ENCODE measurements at regions not wholly inside any gene's neighbourhood (a gene's known extent, or its start where the extent isn't known, plus 50 kb on each side); places are given as distances from the start of the nearest gene placed in this dataset.

DNA sequence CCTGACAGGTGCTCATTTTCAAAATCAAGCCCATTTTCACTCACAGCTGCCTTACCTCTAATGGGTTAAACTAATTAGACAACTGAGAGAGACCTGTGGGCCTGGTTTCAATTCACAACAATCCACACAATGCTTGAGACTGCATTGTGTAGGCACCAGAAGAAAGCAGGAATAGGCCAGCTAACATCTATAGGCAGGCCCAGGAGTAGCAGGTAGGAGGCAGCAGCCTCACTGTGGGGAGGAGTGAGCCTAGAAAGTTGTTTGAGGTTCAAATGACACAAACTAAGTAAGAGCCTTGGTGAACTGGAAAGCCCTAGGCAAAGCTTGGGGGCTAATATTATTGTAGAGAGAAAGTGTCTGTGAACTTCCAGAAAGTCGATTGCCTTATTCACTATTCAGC, 289.5 kb upstream of the CCDC196 start:
- TF ChIP-seq POLR2AphosphoS5 (IDR thresholded peaks at IDR 0.05; ENCODE audit: low read depth, low read length) (no peak), CTCF (IDR thresholded peaks at IDR 0.05) (no peak), EP300 (IDR thresholded peaks at IDR 0.05; ENCODE audit: borderline replicate concordance in 1 of 2, low read depth in 1 of 2, low read length in 1 of 2) (no peak), GATA2 (CRISPR knock-in tag; IDR thresholded peaks at IDR 0.05) (no peak), FOSL2 (IDR thresholded peaks at IDR 0.05; ENCODE audit: borderline replicate concordance, low read depth) (no peak), MXI1 (IDR thresholded peaks at IDR 0.05; ENCODE audit: low read depth, low read length) (no peak), YY1 (IDR thresholded peaks at IDR 0.05; ENCODE audit: low read depth) (no peak), USF2 (IDR thresholded peaks at IDR 0.05; ENCODE audit: borderline replicate concordance, low read depth, low read length) (no peak), SMC3 (IDR thresholded peaks at IDR 0.05; ENCODE audit: low read depth, low read length) (no peak), SIN3A (IDR thresholded peaks at IDR 0.05; ENCODE audit: borderline replicate concordance, low read depth, low read length) (no peak), IRF3 (IDR thresholded peaks at IDR 0.05; ENCODE audit: low read depth, low read length) (no peak), RCOR1 (IDR thresholded peaks at IDR 0.05; ENCODE audit: low read length) (no peak), REST (IDR thresholded peaks at IDR 0.05; ENCODE audit: low read depth, low read length) (no peak), TCF12 (IDR thresholded peaks at IDR 0.05) (no peak), JUND (IDR thresholded peaks at IDR 0.05) (no peak), RFX5 (IDR thresholded peaks at IDR 0.05; ENCODE audit: low read length) (no peak), EZH2phosphoT487 (IDR thresholded peaks at IDR 0.05; ENCODE audit: borderline replicate concordance, low read depth) (no peak), ELF1 (IDR thresholded peaks at IDR 0.05) (no peak)
- TF ChIP-seq, protein P1, sequence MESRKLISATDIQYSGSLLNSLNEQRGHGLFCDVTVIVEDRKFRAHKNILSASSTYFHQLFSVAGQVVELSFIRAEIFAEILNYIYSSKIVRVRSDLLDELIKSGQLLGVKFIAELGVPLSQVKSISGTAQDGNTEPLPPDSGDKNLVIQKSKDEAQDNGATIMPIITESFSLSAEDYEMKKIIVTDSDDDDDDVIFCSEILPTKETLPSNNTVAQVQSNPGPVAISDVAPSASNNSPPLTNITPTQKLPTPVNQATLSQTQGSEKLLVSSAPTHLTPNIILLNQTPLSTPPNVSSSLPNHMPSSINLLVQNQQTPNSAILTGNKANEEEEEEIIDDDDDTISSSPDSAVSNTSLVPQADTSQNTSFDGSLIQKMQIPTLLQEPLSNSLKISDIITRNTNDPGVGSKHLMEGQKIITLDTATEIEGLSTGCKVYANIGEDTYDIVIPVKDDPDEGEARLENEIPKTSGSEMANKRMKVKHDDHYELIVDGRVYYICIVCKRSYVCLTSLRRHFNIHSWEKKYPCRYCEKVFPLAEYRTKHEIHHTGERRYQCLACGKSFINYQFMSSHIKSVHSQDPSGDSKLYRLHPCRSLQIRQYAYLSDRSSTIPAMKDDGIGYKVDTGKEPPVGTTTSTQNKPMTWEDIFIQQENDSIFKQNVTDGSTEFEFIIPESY (IDR thresholded peaks at IDR 0.05; ENCODE audit: borderline replicate concordance, low read depth) = no peak
- TF ChIP-seq, protein P2, sequence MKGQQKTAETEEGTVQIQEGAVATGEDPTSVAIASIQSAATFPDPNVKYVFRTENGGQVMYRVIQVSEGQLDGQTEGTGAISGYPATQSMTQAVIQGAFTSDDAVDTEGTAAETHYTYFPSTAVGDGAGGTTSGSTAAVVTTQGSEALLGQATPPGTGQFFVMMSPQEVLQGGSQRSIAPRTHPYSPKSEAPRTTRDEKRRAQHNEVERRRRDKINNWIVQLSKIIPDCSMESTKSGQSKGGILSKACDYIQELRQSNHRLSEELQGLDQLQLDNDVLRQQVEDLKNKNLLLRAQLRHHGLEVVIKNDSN (IDR thresholded peaks at IDR 0.05; ENCODE audit: borderline replicate concordance, low read depth) = no peak
- Histone ChIP-seq H3F3A (replicated peaks; ENCODE audit: insufficient read depth) (no peaks in the 10 kb centered on the region), H3K4me2 (no peak overlapping the region), H3K79me2 (ENCODE audit: insufficient read depth) (no peaks in the 10 kb centered on the region), H3K9me3 (no peaks in the 10 kb centered on the region), H3K4me1 (ENCODE audit: control insufficient read depth in 1 of 2, insufficient read depth in 2 of 2, low read depth in 1 of 2, low read length in 1 of 2) (no peaks in the 10 kb centered on the region), H4K20me1 (ENCODE audit: insufficient read depth) (no peaks in the 10 kb centered on the region), H3K36me3 (replicated peaks in 1 of 2; ENCODE audit: control insufficient read depth in 1 of 2, insufficient read depth in 2 of 2, low read length in 1 of 2) (no peaks in the 10 kb centered on the region), H2AFZ (ENCODE audit: low read depth) (no peak overlapping the region), H3K4me3 (ENCODE audit: low read depth in 2 of 2, low read length in 1 of 2) (no peak overlapping the region), H3K9me2 (no peaks in the 10 kb centered on the region), H3K27me3 (ENCODE audit: insufficient read depth) (no peaks in the 10 kb centered on the region), H3K27ac (ENCODE audit: low read depth in 2 of 2, low read length in 1 of 2) (no peak overlapping the region), H3K9ac (no peak overlapping the region)
- POLR2A ChIA-PET = no interaction called here
- CTCF ChIA-PET = no interaction called here
- DNase-seq = no peak
- 11% methylated on average over 1 of the region's 1 CpG for WGBS (ENCODE audit: low lambda C conversion rate)

All from SK-N-SH (cell line).